SIG-M5 (cell line): ENCODE measurements at regions not wholly inside any gene's neighbourhood (a gene's known extent, or its start where the extent isn't known, plus 50 kb on each side); places are given as distances from the start of the nearest gene placed in this dataset.
"Not testable (repeated sequence)": the region's sequence is repeated elsewhere in the genome, so short reads cannot be mapped to it uniquely, and the experiment has no call there.

Experiments used
- DNase-seq: peaks from one replicate; lab custom pipeline; 2025; lab: John Stamatoyannopoulos, UW

GRCh38 chr1:94769551-94769950, 50.6 kb upstream of the SLC44A3 start:
- DNase-seq = no peak

GRCh38 chr1:94768036-94768435, 52.1 kb upstream of the SLC44A3 start:
- no peak for DNase-seq

GRCh38 chr1:94765958-94766357, 54.2 kb upstream of the SLC44A3 start:
- DNase-seq = no peak

GRCh38 chr1:94759188-94759587, 61.0 kb upstream of the SLC44A3 start:
- DNase-seq = no peak

- DNase-seq = no peak
Observed at GRCh38 chr1:94757931-94758330, 62.2 kb upstream of the SLC44A3 start.

- no peak for DNase-seq
Observed at GRCh38 chr1:94755675-94756074, 64.5 kb upstream of the SLC44A3 start.

- not testable (repeated sequence) for DNase-seq
Observed at GRCh38 chr1:94755016-94755415, 65.1 kb upstream of the SLC44A3 start.

- DNase-seq = no peak
Observed at GRCh38 chr1:94754570-94754969, 65.6 kb upstream of the SLC44A3 start.

- no peak for DNase-seq
Observed at GRCh38 chr1:94754095-94754494, 66.1 kb upstream of the SLC44A3 start.

GRCh38 chr1:94753171-94753972, 66.8 kb upstream of the SLC44A3 start:
- DNase-seq = no peak

GRCh38 chr1:94751483-94751882, 68.7 kb upstream of the SLC44A3 start:
- DNase-seq = not testable (repeated sequence)

- DNase-seq = no peak
Observed at GRCh38 chr1:94746635-94747525, 73.3 kb upstream of the SLC44A3 start.

- no peak for DNase-seq
Observed at GRCh38 chr1:94745742-94746141, 74.4 kb upstream of the SLC44A3 start.

- DNase-seq = no peak
Observed at GRCh38 chr1:94743862-94744261, 76.3 kb upstream of the SLC44A3 start.

- DNase-seq = no peak
Observed at GRCh38 chr1:94741996-94742395, 78.2 kb upstream of the SLC44A3 start.

- DNase-seq = no peak
Observed at GRCh38 chr1:94741510-94741909, 78.6 kb upstream of the SLC44A3 start.

- DNase-seq = no peak
Observed at GRCh38 chr1:94739521-94740061, 80.6 kb upstream of the SLC44A3 start.

GRCh38 chr1:94738371-94738770, 81.8 kb upstream of the SLC44A3 start:
- DNase-seq = no peak

GRCh38 chr1:94737124-94737998, 82.8 kb upstream of the SLC44A3 start:
- no peak for DNase-seq

- DNase-seq = no peak
Observed at GRCh38 chr1:94736549-94736948, 83.6 kb upstream of the SLC44A3 start.

GRCh38 chr1:94736073-94736472, 84.1 kb upstream of the SLC44A3 start:
- DNase-seq = no peak
